Activated CD4-positive, alpha-beta memory T cell treated with anti-CD3 and anti-CD28 coated beads for 36 hours (primary cell): ENCODE measurements at regions not wholly inside any gene's neighbourhood (a gene's known extent, or its start where the extent isn't known, plus 50 kb on each side); places are given as distances from the start of the nearest gene placed in this dataset.
"Not testable (repeated sequence)": the region's sequence is repeated elsewhere in the genome, so short reads cannot be mapped to it uniquely, and the experiment has no call there.

Experiments
- CTCF ChIA-PET: fragments of 350-600 bp; sonication (Branson Sonifier 250); formaldehyde crosslinking; loops from one replicate; lab custom pipeline; 2021; ENCODE audit warnings: antibody characterized with exemption, inconsistent platforms; lab: Charles Lee
- POLR2A ChIA-PET: fragments of 350-600 bp; sonication (Branson Sonifier 250); formaldehyde crosslinking; loops from one replicate; lab custom pipeline; 2021; ENCODE audit warnings: antibody characterized with exemption; lab: Charles Lee
- DNase-seq: peaks from one replicate; pipeline ENCODE4 v3.0.0-alpha.2; 2020
- H3K27ac Mint-ChIP-seq: one replicate; pipeline ENCODE4 v1.8.0; 2021; ENCODE audit warnings: mixed read lengths
- H3K27me3 Mint-ChIP-seq: one replicate; pipeline ENCODE4 v1.8.0; 2021; ENCODE audit warnings: mixed read lengths
- H3K36me3 Mint-ChIP-seq: one replicate; pipeline ENCODE4 v1.8.0; 2021; ENCODE audit warnings: mixed read lengths
- H3K4me1 Mint-ChIP-seq: one replicate; pipeline ENCODE4 v1.8.0; 2021; ENCODE audit warnings: low read depth, mixed read lengths
- H3K4me3 Mint-ChIP-seq: one replicate; pipeline ENCODE4 v1.8.0; 2021; ENCODE audit warnings: mild to moderate bottlenecking, mixed read lengths
- H3K9me3 Mint-ChIP-seq: one replicate; pipeline ENCODE4 v1.8.0; 2021; ENCODE audit warnings: mixed read lengths
- intact Hi-C: fragments of 100-400 bp; cut with micrococcal nuclease; formaldehyde crosslinking; loops from one replicate; pipeline ENCODE4 v1.15.1; 2023

DNA sequence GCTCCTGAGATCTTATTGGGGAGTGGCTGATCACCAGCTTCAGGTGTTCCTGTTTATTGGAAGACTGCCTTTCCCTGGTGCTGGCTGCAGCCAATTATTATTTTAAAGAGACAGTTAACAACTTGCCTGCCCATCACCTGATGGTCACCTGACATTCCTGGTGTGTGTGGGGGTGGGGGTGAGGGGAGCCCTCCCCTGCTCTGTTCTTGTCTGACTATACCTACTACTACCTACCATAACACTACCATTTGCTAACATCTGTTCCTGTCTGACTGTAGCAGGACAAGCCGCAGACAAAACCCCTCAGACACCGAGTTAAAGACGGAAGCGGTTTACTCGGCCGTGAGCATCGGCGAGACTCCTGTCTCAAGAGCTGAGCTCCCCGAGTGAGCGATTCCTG, 54.9 kb upstream of the NBPF3 start:
- no peak for DNase-seq
- CTCF ChIA-PET, result no interaction called here
- peaks cover 6% of the 10 kb centered on the region for H3K9me3 Mint-ChIP-seq
- POLR2A ChIA-PET, result no interaction called here
- H3K36me3 Mint-ChIP-seq, result peaks cover 3% of the 10 kb centered on the region
- no peak overlapping the region for H3K4me3 Mint-ChIP-seq
- peaks cover 19% of the 10 kb centered on the region for H3K4me1 Mint-ChIP-seq
- H3K27me3 Mint-ChIP-seq, result peaks cover 20% of the 10 kb centered on the region
- intact Hi-C loops, result no loop called here
- no peak overlapping the region for H3K27ac Mint-ChIP-seq

DNA sequence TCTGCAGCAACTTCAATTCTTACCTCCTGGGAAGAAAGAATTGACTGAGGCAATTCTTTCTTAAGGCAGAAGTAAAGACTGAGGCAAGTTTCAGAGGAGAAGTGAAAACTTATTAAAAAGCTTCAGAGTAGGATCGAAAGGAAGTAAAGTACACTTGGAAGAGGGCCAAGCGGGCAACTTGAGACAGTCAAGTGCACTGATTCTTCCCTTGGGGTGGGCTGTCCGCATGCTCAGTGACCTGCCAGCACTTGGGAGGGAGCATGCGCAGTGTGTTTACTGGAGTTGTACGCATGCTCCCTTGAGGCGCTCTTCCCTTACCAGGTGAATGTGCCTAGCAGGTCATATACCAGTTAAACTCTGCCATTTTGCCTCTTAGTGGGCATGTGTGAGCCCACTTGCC, 55.3 kb upstream of the NBPF3 start:
- no peak for DNase-seq
- Mint-ChIP-seq H3K4me1 (peaks cover 15% of the 10 kb centered on the region), H3K36me3 (peaks cover 3% of the 10 kb centered on the region), H3K4me3 (no peak overlapping the region), H3K27ac (no peak overlapping the region), H3K9me3 (peaks cover 6% of the 10 kb centered on the region), H3K27me3 (peaks cover 20% of the 10 kb centered on the region)
- CTCF ChIA-PET, result interaction anchor here (0.9 to 1.6 kb wide), 2 partner anchors 16 to 153 kb away, joined by 4 to 6 read pairs; no protein-coding TSS in a partner anchor
- POLR2A ChIA-PET, result no interaction called here
- intact Hi-C loops, result no loop called here

DNA sequence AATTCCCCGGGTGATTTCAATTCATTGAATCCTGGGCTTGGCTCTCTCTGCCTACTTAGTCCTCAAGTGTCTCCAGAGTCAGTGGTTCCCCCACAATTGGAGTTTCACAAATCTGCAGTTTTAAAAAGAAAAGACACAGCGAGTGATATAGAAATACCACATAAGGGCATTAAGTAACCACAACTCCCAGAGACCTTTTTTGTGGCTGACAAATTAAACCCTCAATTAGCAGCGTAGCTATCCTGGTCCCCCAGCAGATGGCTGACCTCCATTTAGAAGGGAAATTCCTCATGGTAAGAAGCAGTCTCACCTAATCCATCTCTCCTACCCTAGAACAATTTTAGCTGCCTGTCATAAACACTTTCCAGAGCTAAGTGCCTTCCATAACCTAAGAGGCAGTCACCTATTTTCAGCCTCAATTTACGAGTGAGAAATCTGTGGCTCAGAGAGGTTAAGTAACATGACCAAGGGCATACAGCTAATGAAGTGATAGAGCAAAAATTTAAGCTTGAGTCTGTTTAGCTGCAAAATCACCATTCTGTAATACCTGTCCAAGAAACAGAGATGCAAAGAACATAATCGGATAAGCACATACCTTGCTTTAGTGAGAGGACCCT, 56.0 kb upstream of the NBPF3 start:
- no peak overlapping the region for H3K27ac Mint-ChIP-seq
- CTCF ChIA-PET, result interaction anchor here (0.9 to 1.6 kb wide), 2 partner anchors 15 to 152 kb away, joined by 4 to 6 read pairs; no protein-coding TSS in a partner anchor
- H3K4me1 Mint-ChIP-seq, result peaks cover 15% of the 10 kb centered on the region
- no peak overlapping the region for H3K4me3 Mint-ChIP-seq
- POLR2A ChIA-PET, result no interaction called here
- no peak for DNase-seq
- intact Hi-C loops, result no loop called here
- peaks cover 6% of the 10 kb centered on the region for H3K9me3 Mint-ChIP-seq
- H3K36me3 Mint-ChIP-seq, result peaks cover 3% of the 10 kb centered on the region
- H3K27me3 Mint-ChIP-seq, result peaks cover 20% of the 10 kb centered on the region

DNA sequence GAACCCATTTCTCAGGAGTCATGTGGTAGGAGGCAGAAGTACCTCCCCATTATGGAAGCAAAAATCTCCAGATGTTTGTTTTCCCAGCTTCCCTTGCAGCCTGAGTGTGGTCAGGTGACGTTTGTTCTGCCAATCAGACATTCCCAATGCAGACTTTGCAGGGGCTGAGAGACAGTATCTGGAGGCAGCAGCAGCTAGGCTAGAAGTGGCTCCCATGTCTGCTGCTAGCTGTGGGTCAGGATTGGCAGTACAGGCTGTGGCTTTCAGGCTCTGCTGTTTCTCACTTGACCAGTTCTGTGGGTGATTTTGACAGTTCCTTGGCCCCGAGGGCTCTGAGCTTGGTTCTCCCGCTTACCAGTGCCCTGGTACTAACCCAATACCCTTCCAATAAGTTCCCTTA, 58.6 kb upstream of the NBPF3 start:
- Mint-ChIP-seq H3K4me3 (no peak overlapping the region), H3K36me3 (peaks cover 3% of the 10 kb centered on the region), H3K27me3 (peaks cover 22% of the 10 kb centered on the region), H3K9me3 (peaks cover 6% of the 10 kb centered on the region), H3K4me1 (peaks cover 14% of the 10 kb centered on the region), H3K27ac (no peak overlapping the region)
- intact Hi-C loops, result no loop called here
- ChIA-PET POLR2A (no interaction called here), CTCF (interaction anchor here (1.3 to 2.3 kb wide), 3 partner anchors 13 to 149 kb away, joined by 4 to 8 read pairs (median 4); no protein-coding TSS in a partner anchor)
- DNase-seq, result no peak

- peaks cover 12% of the 10 kb centered on the region for H3K4me1 Mint-ChIP-seq
- H3K4me3 Mint-ChIP-seq, POLR2A ChIA-PET, intact Hi-C loops, H3K9me3 Mint-ChIP-seq, H3K36me3 Mint-ChIP-seq, H3K27ac Mint-ChIP-seq, DNase-seq: not testable (repeated sequence)
- peaks cover 17% of the 10 kb centered on the region for H3K27me3 Mint-ChIP-seq
- CTCF ChIA-PET, result interaction anchor here (1.3 to 2.3 kb wide), 3 partner anchors 11 to 148 kb away, joined by 4 to 8 read pairs (median 4); no protein-coding TSS in a partner anchor
Observed at GRCh38 chr1:21380147-21380546, 59.8 kb upstream of the NBPF3 start.

GRCh38 chr1:21379571-21379970, 60.4 kb upstream of the NBPF3 start:
- H3K4me1 Mint-ChIP-seq, result peaks cover 12% of the 10 kb centered on the region
- H3K4me3 Mint-ChIP-seq, result no peak overlapping the region
- peaks cover 3% of the 10 kb centered on the region for H3K36me3 Mint-ChIP-seq
- ChIA-PET CTCF (interaction anchor here (1.3 to 2.3 kb wide), 2 partner anchors 11 to 109 kb away, joined by 5 to 8 read pairs; no protein-coding TSS in a partner anchor), POLR2A (no interaction called here)
- intact Hi-C loops, result loop anchor here (10.0 kb wide), 1 partner anchor 85 kb away; no protein-coding TSS in a partner anchor
- peaks cover 13% of the 10 kb centered on the region for H3K27me3 Mint-ChIP-seq
- H3K9me3 Mint-ChIP-seq, result peaks cover 6% of the 10 kb centered on the region
- DNase-seq, result no peak
- H3K27ac Mint-ChIP-seq, result no peak overlapping the region

GRCh38 chr1:21378705-21379494, 61.0 kb upstream of the NBPF3 start:
- H3K27me3 Mint-ChIP-seq, result peaks cover 10% of the 10 kb centered on the region
- H3K4me1 Mint-ChIP-seq, result peaks cover 9% of the 10 kb centered on the region
- no peak overlapping the region for H3K27ac Mint-ChIP-seq
- CTCF ChIA-PET, result interaction anchor here (0.9 to 2.3 kb wide), 3 partner anchors 10 to 108 kb away, joined by 3 to 8 read pairs (median 5); no protein-coding TSS in a partner anchor
- peaks cover 6% of the 10 kb centered on the region for H3K9me3 Mint-ChIP-seq
- H3K36me3 Mint-ChIP-seq, result peaks cover 3% of the 10 kb centered on the region
- H3K4me3 Mint-ChIP-seq, result no peak overlapping the region
- POLR2A ChIA-PET, result no interaction called here
- no peak for DNase-seq
- intact Hi-C loops, result loop anchor here (10.0 kb wide), 1 partner anchor 86 kb away; no protein-coding TSS in a partner anchor

GRCh38 chr1:21372383-21372782, 67.6 kb upstream of the NBPF3 start:
- POLR2A ChIA-PET, result no interaction called here
- Mint-ChIP-seq H3K4me1 (peaks cover 7% of the 10 kb centered on the region), H3K27ac (no peak overlapping the region), H3K36me3 (no peaks in the 10 kb centered on the region), H3K4me3 (no peak overlapping the region), H3K27me3 (no peaks in the 10 kb centered on the region), H3K9me3 (no peaks in the 10 kb centered on the region)
- intact Hi-C loops, result loop anchor here (10.0 kb wide), 1 partner anchor 92 kb away; no protein-coding TSS in a partner anchor
- no peak for DNase-seq
- CTCF ChIA-PET, result interaction anchor here (0.7 to 11.9 kb wide), 5 partner anchors 102 to 155 kb away, joined by 3 to 159 read pairs (median 10); no protein-coding TSS in a partner anchor

GRCh38 chr1:21369905-21370304, 70.0 kb upstream of the NBPF3 start:
- Mint-ChIP-seq H3K27me3 (no peaks in the 10 kb centered on the region), H3K4me3 (no peak overlapping the region), H3K27ac (no peak overlapping the region), H3K4me1 (peaks cover 7% of the 10 kb centered on the region), H3K36me3 (no peaks in the 10 kb centered on the region), H3K9me3 (no peaks in the 10 kb centered on the region)
- DNase-seq, result no peak
- POLR2A ChIA-PET, result no interaction called here
- intact Hi-C loops, result loop anchor here (2.0 to 10.0 kb wide), 2 partner anchors 95 to 153 kb away; no protein-coding TSS in a partner anchor
- CTCF ChIA-PET, result interaction anchor here (0.6 to 11.9 kb wide), 15 partner anchors 14 to 225 kb away, joined by 3 to 159 read pairs (median 10); no protein-coding TSS in a partner anchor

GRCh38 chr1:21368515-21369289, 71.2 kb upstream of the NBPF3 start:
- Mint-ChIP-seq H3K27ac (peak overlapping the region; percentile 10), H3K4me3 (peak overlapping the region; percentile 2), H3K36me3 (no peaks in the 10 kb centered on the region), H3K9me3 (no peaks in the 10 kb centered on the region), H3K4me1 (peaks cover 10% of the 10 kb centered on the region), H3K27me3 (no peaks in the 10 kb centered on the region)
- ChIA-PET CTCF (interaction anchor here (0.6 to 11.9 kb wide), 42 partner anchors 10 to 595 kb away, joined by 3 to 159 read pairs (median 6); partner anchors contain the start of gene ECE1), POLR2A (interaction anchor here (1.2 to 1.5 kb wide), 4 partner anchors 15 to 111 kb away, joined by 3 to 4 read pairs (median 4); no protein-coding TSS in a partner anchor)
- DNase-seq, result peak; percentile 69
- intact Hi-C loops, result loop anchor here (1.0 to 2.0 kb wide), 3 partner anchors 113 to 152 kb away; no protein-coding TSS in a partner anchor

- not testable (repeated sequence) for H3K27ac Mint-ChIP-seq, H3K9me3 Mint-ChIP-seq
Observed at GRCh38 chr1:21367973-21368514, 71.9 kb upstream of the NBPF3 start.

More at GRCh38 chr1:21367973-21368514, 71.9 kb upstream of the NBPF3 start:
- POLR2A ChIA-PET, result interaction anchor here (0.6 to 1.5 kb wide), 6 partner anchors 15 to 1154 kb away, joined by 3 to 4 read pairs (median 3); no protein-coding TSS in a partner anchor
- CTCF ChIA-PET, result interaction anchor here (0.6 to 11.9 kb wide), 37 partner anchors 11 to 594 kb away, joined by 3 to 159 read pairs (median 8); partner anchors contain the start of gene ECE1
- not testable (repeated sequence) for H3K27me3 Mint-ChIP-seq, H3K4me3 Mint-ChIP-seq, DNase-seq, H3K36me3 Mint-ChIP-seq
- intact Hi-C loops, result loop anchor here (1.0 to 2.0 kb wide), 3 partner anchors 113 to 151 kb away; no protein-coding TSS in a partner anchor
- H3K4me1 Mint-ChIP-seq, result peaks cover 10% of the 10 kb centered on the region
